Upper lobe of right lung (tissue), 1 donor: ENCODE measurements at regions not wholly inside any gene's neighbourhood (a gene's known extent, or its start where the extent isn't known, plus 50 kb on each side); places are given as distances from the start of the nearest gene placed in this dataset.

Source experiments
- ATAC-seq: fragments of 200-7000 bp; cut with Tn5 transposase; one replicate; pipeline ENCODE4 v1.9.1; 2020; ENCODE audit warnings: mild to moderate bottlenecking, moderate library complexity
- DNase-seq: peaks from one replicate; pipeline ENCODE4 v3.0.0-alpha.2; 2020
- H3K27ac ChIP-seq: fragments of 200-600 bp; one replicate; pipeline ENCODE4 v1.8.0; 2022
- H3K27me3 ChIP-seq: fragments of 200-600 bp; one replicate; pipeline ENCODE4 v1.8.0; 2022; ENCODE audit warnings: mild to moderate bottlenecking
- H3K36me3 ChIP-seq: fragments of 200-600 bp; one replicate; pipeline ENCODE4 v1.8.0; 2022
- H3K4me1 ChIP-seq: fragments of 200-600 bp; one replicate; pipeline ENCODE4 v1.8.0; 2022
- H3K4me3 ChIP-seq: fragments of 200-600 bp; one replicate; pipeline ENCODE4 v1.8.0; 2022; ENCODE audit warnings: mild to moderate bottlenecking
- H3K9me3 ChIP-seq: fragments of 200-600 bp; one replicate; pipeline ENCODE4 v1.8.0; 2022
- intact Hi-C: fragments of 100-400 bp; cut with DNase I; formaldehyde crosslinking; loops from one replicate; pipeline ENCODE4 v1.11.0; 2022
- TF ChIP-seq, protein P1 (sequence below): fragments of 200-600 bp; IDR thresholded peaks from one replicate; pipeline ENCODE4 v1.8.0; 2022; ENCODE audit warnings: antibody characterized with exemption
- donor health status: DM: no; HTN: yes; CAD: no; lungs with severe emphysema.

DNA sequence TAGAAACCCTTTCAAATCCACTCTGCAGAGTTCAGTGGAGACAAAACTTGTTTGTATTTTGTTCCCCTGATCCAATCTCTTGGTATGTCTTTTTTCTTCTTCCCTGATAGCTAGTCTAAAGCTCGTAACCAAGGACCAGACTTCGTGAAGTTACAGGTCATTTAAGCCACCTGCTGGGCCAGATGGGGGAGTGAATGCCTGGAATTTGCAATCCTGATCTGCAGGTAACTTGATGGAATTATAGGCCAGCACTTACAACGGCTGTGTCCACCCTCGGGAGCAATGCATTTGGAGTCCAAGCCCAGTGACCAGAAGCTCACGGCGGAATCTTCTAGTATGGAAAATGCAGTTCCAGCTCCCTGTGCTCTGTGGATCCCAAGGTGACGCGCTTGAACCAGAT, 566.9 kb downstream of the TCERG1L start:
- Histone ChIP-seq H3K36me3 (no peaks in the 10 kb centered on the region), H3K9me3 (no peaks in the 10 kb centered on the region), H3K27ac (no peak overlapping the region), H3K27me3 (peaks cover 15% of the 10 kb centered on the region), H3K4me3 (no peak overlapping the region), H3K4me1 (no peaks in the 10 kb centered on the region)
- intact Hi-C loops = no loop called here
- DNase-seq (peak; percentile 7), ATAC-seq (no peak)
- TF ChIP-seq, protein P1, sequence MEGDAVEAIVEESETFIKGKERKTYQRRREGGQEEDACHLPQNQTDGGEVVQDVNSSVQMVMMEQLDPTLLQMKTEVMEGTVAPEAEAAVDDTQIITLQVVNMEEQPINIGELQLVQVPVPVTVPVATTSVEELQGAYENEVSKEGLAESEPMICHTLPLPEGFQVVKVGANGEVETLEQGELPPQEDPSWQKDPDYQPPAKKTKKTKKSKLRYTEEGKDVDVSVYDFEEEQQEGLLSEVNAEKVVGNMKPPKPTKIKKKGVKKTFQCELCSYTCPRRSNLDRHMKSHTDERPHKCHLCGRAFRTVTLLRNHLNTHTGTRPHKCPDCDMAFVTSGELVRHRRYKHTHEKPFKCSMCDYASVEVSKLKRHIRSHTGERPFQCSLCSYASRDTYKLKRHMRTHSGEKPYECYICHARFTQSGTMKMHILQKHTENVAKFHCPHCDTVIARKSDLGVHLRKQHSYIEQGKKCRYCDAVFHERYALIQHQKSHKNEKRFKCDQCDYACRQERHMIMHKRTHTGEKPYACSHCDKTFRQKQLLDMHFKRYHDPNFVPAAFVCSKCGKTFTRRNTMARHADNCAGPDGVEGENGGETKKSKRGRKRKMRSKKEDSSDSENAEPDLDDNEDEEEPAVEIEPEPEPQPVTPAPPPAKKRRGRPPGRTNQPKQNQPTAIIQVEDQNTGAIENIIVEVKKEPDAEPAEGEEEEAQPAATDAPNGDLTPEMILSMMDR = no peak

DNA sequence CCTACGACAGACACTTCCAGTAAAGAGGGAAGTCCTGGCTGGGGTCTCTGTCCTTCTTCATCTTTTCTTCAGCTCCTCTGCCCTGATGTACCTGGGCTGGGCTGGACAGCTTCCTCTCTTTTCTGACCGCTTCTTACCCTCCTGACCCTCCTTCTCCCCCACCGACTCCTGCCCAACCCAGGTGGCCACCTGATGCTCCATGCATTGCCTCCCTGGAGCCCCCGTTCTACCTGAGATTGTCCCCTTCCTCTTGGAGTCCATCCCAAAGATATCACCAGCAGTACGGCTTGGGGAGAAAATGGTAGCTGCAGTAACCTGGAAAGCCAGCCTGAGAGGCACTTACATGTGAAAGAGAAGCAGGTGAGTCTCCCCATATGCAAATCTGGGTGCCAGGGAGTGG, 566.3 kb downstream of the TCERG1L start:
- no peak overlapping the region for H3K27ac ChIP-seq
- TF ChIP-seq, protein P1 = no peak
- ATAC-seq (no peak), DNase-seq (peak; percentile 38)
- H3K36me3 ChIP-seq = no peaks in the 10 kb centered on the region
- H3K9me3 ChIP-seq = no peaks in the 10 kb centered on the region
- no peaks in the 10 kb centered on the region for H3K4me1 ChIP-seq
- intact Hi-C loops = no loop called here
- H3K4me3 ChIP-seq = no peak overlapping the region
- H3K27me3 ChIP-seq = peaks cover 15% of the 10 kb centered on the region

DNA sequence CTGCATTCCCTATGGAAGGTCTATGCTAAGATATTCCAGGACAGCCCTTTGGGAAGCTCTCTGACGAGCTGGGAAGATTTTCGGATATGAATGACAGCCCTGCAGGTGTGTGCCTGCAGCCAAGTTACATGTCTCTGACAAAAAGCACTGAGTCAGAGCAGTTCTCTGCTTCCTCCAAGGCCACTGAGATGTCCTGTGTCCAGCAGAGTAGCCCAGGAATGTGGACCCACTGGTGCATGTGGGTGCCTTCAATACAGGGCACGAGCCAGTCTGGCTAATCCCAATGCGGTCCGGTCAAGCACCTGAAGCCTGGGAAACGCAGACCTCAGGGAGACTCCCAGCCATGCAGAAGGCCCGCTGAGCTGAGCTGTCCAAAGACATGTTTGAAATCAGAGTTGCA, 565.7 kb downstream of the TCERG1L start:
- intact Hi-C loops = no loop called here
- TF ChIP-seq, protein P1 = no peak
- no peaks in the 10 kb centered on the region for H3K36me3 ChIP-seq

DNA sequence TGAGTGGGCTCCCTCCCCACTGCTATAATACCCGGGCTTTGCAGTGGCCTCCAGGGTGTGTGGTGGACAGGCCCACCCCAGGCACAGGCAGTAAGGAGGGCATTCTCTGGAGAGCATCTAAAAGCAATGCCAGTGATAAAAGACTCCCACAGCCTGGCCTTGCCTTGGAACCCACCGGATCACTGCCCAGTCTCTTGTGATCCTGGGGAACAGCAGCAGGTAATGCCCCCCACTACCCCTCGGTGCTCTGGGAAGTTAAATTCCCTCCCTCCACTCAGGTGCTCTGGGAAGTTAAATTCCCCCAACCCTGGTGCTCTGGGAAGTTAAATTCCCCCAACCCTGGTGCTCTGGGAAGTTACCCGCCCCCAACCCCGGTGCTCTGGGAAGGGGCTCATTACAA, 565.2 kb downstream of the TCERG1L start:
- Histone ChIP-seq H3K4me3 (no peak overlapping the region), H3K36me3 (no peaks in the 10 kb centered on the region), H3K9me3 (no peaks in the 10 kb centered on the region), H3K4me1 (no peaks in the 10 kb centered on the region), H3K27me3 (peaks cover 15% of the 10 kb centered on the region), H3K27ac (no peak overlapping the region)
- intact Hi-C loops = no loop called here
- ATAC-seq (no peak), DNase-seq (peak; percentile 40)
- TF ChIP-seq, protein P1 = no peak

More for the DNA sequence above, 565.7 kb downstream of the TCERG1L start:
- ATAC-seq = no peak
- Histone ChIP-seq H3K4me1 (no peaks in the 10 kb centered on the region), H3K9me3 (no peaks in the 10 kb centered on the region), H3K4me3 (no peak overlapping the region), H3K27me3 (peaks cover 15% of the 10 kb centered on the region), H3K27ac (no peak overlapping the region)
- DNase-seq = peak; percentile 16

DNA sequence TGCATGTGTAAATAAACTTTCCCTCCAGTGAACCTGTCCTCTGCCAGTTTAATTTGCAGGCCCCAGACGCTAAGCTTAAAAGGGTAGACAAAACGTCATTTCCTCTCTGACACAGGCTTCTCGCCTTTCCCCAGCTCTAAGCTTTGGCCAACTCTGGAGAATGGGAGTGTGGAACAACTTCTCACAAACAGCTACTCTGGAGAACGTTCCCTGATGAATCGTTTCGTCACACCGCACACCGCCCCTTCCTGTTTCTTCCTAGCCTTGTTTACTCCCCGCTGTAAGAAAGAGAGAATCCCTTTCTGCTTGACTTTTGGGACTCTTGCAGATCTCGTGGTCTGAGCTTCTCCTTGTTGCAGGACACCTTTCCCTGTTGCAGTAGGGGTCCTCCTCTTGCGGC, 564.2 kb downstream of the TCERG1L start:
- Histone ChIP-seq H3K27me3 (peaks cover 15% of the 10 kb centered on the region), H3K9me3 (no peaks in the 10 kb centered on the region), H3K4me1 (no peaks in the 10 kb centered on the region), H3K4me3 (no peak overlapping the region), H3K27ac (no peak overlapping the region), H3K36me3 (no peaks in the 10 kb centered on the region)
- ATAC-seq (no peak), DNase-seq (no peak)
- intact Hi-C loops = no loop called here
- TF ChIP-seq, protein P1 = no peak

DNA sequence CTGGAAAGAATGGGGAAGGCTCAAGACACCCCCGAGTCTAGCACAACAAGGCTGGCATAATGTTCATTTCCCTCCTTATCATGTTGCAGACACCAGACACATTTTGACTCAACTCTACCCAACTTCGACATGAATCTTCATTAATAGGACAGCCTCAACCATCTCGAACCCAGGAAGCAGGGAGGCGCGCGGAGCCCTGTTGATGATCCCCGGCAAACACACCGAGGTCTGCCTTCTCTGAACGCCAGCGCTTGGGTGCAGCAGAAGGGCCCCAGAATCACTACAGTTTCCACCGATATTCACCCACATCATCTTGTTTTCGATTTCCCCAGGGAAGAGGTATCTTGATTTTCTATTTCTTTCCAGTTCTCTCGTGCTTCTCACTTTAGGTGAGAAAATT, 563.6 kb downstream of the TCERG1L start:
- DNase-seq = peak; percentile 38
- no peak overlapping the region for H3K4me3 ChIP-seq
- TF ChIP-seq, protein P1 = no peak
- H3K27ac ChIP-seq = no peak overlapping the region
- ATAC-seq = no peak
- H3K9me3 ChIP-seq = no peaks in the 10 kb centered on the region
- no peaks in the 10 kb centered on the region for H3K4me1 ChIP-seq
- intact Hi-C loops = no loop called here
- H3K27me3 ChIP-seq = peaks cover 15% of the 10 kb centered on the region
- H3K36me3 ChIP-seq = no peaks in the 10 kb centered on the region
